ENCODE measurements at regions not wholly inside any gene's neighbourhood (a gene's known extent, or its start where the extent isn't known, plus 50 kb on each side); places are given as distances from the start of the nearest gene placed in this dataset.

DNA sequence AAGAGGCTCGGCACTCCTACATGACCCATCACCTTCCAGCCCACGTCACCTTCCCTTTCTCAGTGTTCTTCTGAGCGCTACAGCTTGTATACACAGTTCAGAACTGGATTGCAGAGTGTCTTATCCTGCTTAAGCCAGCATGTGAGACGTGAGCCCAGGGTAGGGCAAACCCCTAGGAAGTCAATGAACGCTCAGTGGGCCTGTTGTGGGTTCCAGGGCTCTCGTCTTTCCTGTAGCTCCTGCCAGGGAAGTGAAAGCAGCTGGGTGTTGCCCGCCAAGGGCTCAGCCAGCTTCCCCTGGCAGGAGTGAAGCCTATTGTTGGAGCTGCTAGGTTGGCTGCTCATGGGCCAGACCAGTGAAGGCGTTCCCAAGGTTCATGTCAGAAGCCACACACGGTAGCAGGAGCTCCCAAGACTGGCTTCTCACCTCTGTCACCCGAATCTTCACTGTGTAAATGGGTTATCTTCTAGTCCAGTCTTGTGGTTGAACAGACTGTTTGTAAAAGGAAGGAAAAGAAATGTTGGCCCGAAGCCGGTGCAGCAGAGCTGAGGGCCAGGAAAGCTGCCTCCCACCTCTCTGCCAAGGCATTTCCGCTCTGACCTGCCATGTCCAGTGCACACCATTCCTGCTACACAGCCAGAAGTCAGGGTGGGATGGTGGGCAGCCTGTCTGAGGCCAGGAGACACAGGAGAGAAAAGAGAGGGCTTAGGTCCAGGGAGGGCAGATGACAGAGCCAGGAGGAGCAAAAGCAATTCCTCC lies 69.6 kb upstream of the RMDN2 start (continued):
- TF ChIP-seq SIN3A (IDR thresholded peaks at IDR 0.05; ENCODE audit: low read depth) (no peak), SP1 (IDR thresholded peaks at IDR 0.05; ENCODE audit: low read depth) (no peak)

DNA sequence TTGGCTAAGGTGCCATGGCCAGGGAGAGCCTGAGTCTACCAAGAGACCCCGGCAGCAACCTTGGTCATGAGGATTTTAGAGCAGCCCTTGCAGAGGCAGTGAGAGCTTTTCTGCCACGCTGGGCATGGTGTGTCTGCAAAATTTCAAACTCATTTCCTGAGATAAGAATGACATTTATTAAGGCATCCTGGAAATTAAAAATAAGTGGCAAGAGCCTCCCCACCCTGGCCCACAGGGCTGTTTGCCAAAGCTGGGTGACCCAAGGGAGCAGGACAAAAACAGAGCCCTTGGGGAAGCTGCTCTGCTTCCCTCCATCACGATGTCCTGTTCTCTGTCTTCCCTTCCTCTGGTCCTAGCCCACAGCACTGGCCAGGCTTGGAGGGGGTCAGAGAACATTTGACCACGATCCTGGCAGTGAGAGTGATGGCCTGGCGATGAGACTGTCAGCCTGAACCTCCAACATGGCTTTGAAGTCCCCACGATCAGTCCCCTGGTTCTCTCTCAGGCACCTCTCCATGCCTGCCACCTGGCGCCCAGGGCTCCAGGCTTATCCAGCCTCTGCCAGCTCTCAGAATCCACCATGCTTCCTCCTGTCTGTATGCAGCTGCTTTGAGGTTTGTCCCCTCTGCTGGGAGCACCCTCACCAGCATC lies 68.9 kb upstream of the RMDN2 start:
- H3K9ac ChIP-seq (ENCODE audit: low read length): no peak overlapping the region
- no peaks in the 10 kb centered on the region for H4K20me1 ChIP-seq (ENCODE audit: insufficient read depth)
- H3K4me3 ChIP-seq (replicated peaks in 1 of 2; ENCODE audit: low read depth in 1 of 2, low read length in 2 of 2): no peak overlapping the region
- CTCF ChIA-PET: interaction anchor here (2.7 kb wide), 1 partner anchor 21 kb away, joined by 9 read pairs; no protein-coding TSS in a partner anchor
- no peaks in the 10 kb centered on the region for H3K4me1 ChIP-seq (ENCODE audit: control insufficient read depth in 1 of 2, insufficient read depth in 2 of 2, low read length in 2 of 2)
- no peak overlapping the region for H3K27ac ChIP-seq (ENCODE audit: low read depth, low read length)
- DNase-seq (ENCODE audit: low read depth, low spot score) (no peak), ATAC-seq (no peak)
- TF ChIP-seq CEBPB (IDR thresholded peaks at IDR 0.05; ENCODE audit: low read depth): no peak
- TF ChIP-seq ZFX (IDR thresholded peaks at IDR 0.05): no peak
- no peak for TF ChIP-seq YY1 (IDR thresholded peaks at IDR 0.05; ENCODE audit: extremely low read depth, insufficient replicate concordance, low read depth, low read length)
- no peak for TF ChIP-seq SRF (IDR thresholded peaks at IDR 0.05; ENCODE audit: low read depth)
- TF ChIP-seq EZH2 (IDR thresholded peaks at IDR 0.05): no peak
- TF ChIP-seq, protein P1, sequence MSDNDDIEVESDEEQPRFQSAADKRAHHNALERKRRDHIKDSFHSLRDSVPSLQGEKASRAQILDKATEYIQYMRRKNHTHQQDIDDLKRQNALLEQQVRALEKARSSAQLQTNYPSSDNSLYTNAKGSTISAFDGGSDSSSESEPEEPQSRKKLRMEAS (IDR thresholded peaks at IDR 0.05): no peak
- no peak for TF ChIP-seq ZNF274 (IDR thresholded peaks at IDR 0.05; ENCODE audit: low read depth, low read length)
- no peak overlapping the region for H2AFZ ChIP-seq (ENCODE audit: low read depth, low read length, poor library complexity, severe bottlenecking)
- H3K9me2 ChIP-seq (ENCODE audit: insufficient read depth): no peaks in the 10 kb centered on the region
- H3K36me3 ChIP-seq (ENCODE audit: control insufficient read depth in 1 of 2, insufficient read depth in 2 of 2, low read length in 2 of 2): no peaks in the 10 kb centered on the region
- no peak overlapping the region for H3K4me2 ChIP-seq (ENCODE audit: low read length)
- POLR2A ChIA-PET: no interaction called here
- intact Hi-C loops (cut with micrococcal nuclease): no loop called here
- RAD21 ChIA-PET (ENCODE audit: low non-redundant PET in 1 of 2, low total read pairs in 2 of 2, uncharacterized antibody in 2 of 2, unreplicated experiment in 2 of 2): no interaction called here
- H3K9me3 ChIP-seq (ENCODE audit: control insufficient read depth in 1 of 2, insufficient read depth in 1 of 2, low read depth in 1 of 2, low read length in 2 of 2): no peaks in the 10 kb centered on the region
- H3K27me3 ChIP-seq (ENCODE audit: insufficient read depth, low read length): no peaks in the 10 kb centered on the region
- no TSS peak for BruUV-seq (replicated peaks)
- H3K79me2 ChIP-seq (ENCODE audit: insufficient read depth, low read length): no peaks in the 10 kb centered on the region

All from HCT116 (cell line).